GM21390 (cell line): ENCODE measurements at regions not wholly inside any gene's neighbourhood (a gene's known extent, or its start where the extent isn't known, plus 50 kb on each side); places are given as distances from the start of the nearest gene placed in this dataset.
"Not testable (repeated sequence)": the region's sequence is repeated elsewhere in the genome, so short reads cannot be mapped to it uniquely, and the experiment has no call there.

Source experiments
- ATAC-seq: cut with Tn5 transposase; IDR thresholded peaks from one replicate; pipeline ENCODE4 v1.9.1; 2021; ENCODE audit not compliant: unreplicated experiment

GRCh38 chr16:17031484-17032268, 439.1 kb downstream of the XYLT1 start:
- no peak for ATAC-seq

- ATAC-seq, result no peak
Measured at GRCh38 chr16:17032332-17032731, 438.4 kb downstream of the XYLT1 start.

- ATAC-seq, result no peak
Measured at GRCh38 chr16:17034477-17035252, 436.1 kb downstream of the XYLT1 start.

GRCh38 chr16:17037499-17037898, 433.3 kb downstream of the XYLT1 start:
- no peak for ATAC-seq

GRCh38 chr16:17038415-17038814, 432.3 kb downstream of the XYLT1 start:
- ATAC-seq, result no peak

- ATAC-seq, result not testable (repeated sequence)
Measured at GRCh38 chr16:17049109-17049508, 421.7 kb downstream of the XYLT1 start.

- no peak for ATAC-seq
Measured at GRCh38 chr16:17050468-17050867, 420.3 kb downstream of the XYLT1 start.
